ENCODE measurements at regions not wholly inside any gene's neighbourhood (a gene's known extent, or its start where the extent isn't known, plus 50 kb on each side); places are given as distances from the start of the nearest gene placed in this dataset.

GRCh38 chr7:80017101-80017698 is 117.4 kb upstream of the GNAI1 start:
- Histone ChIP-seq H3K36me3 (no peaks in the 10 kb centered on the region), H3K9me3 (no peaks in the 10 kb centered on the region), H3K4me3 (no peak overlapping the region), H3K4me1 (no peaks in the 10 kb centered on the region), H3K27me3 (no peaks in the 10 kb centered on the region), H3K27ac (no peak overlapping the region)
- no peak for DNase-seq (ENCODE audit: low spot score)
- TF ChIP-seq, protein P1, sequence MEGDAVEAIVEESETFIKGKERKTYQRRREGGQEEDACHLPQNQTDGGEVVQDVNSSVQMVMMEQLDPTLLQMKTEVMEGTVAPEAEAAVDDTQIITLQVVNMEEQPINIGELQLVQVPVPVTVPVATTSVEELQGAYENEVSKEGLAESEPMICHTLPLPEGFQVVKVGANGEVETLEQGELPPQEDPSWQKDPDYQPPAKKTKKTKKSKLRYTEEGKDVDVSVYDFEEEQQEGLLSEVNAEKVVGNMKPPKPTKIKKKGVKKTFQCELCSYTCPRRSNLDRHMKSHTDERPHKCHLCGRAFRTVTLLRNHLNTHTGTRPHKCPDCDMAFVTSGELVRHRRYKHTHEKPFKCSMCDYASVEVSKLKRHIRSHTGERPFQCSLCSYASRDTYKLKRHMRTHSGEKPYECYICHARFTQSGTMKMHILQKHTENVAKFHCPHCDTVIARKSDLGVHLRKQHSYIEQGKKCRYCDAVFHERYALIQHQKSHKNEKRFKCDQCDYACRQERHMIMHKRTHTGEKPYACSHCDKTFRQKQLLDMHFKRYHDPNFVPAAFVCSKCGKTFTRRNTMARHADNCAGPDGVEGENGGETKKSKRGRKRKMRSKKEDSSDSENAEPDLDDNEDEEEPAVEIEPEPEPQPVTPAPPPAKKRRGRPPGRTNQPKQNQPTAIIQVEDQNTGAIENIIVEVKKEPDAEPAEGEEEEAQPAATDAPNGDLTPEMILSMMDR (IDR thresholded peaks at IDR 0.05), result no peak

GRCh38 chr7:80014511-80014910 is 120.1 kb upstream of the GNAI1 start:
- H3K9me3 ChIP-seq, result no peaks in the 10 kb centered on the region
- H3K4me1 ChIP-seq, result no peaks in the 10 kb centered on the region
- no peak overlapping the region for H3K4me3 ChIP-seq
- H3K36me3 ChIP-seq, result no peaks in the 10 kb centered on the region
- DNase-seq (ENCODE audit: low spot score), result no peak
- H3K27ac ChIP-seq, result no peak overlapping the region
- no peaks in the 10 kb centered on the region for H3K27me3 ChIP-seq
- TF ChIP-seq, protein P1 (IDR thresholded peaks at IDR 0.05), result no peak

- Histone ChIP-seq H3K36me3 (no peaks in the 10 kb centered on the region), H3K4me3 (no peak overlapping the region), H3K9me3 (no peaks in the 10 kb centered on the region), H3K27me3 (no peaks in the 10 kb centered on the region), H3K27ac (no peak overlapping the region), H3K4me1 (no peaks in the 10 kb centered on the region)
- DNase-seq (ENCODE audit: low spot score), result no peak
- TF ChIP-seq, protein P1 (IDR thresholded peaks at IDR 0.05), result no peak
These were observed 126.6 kb upstream of the GNAI1 start for GRCh38 chr7:80008039-80008438.

DNA sequence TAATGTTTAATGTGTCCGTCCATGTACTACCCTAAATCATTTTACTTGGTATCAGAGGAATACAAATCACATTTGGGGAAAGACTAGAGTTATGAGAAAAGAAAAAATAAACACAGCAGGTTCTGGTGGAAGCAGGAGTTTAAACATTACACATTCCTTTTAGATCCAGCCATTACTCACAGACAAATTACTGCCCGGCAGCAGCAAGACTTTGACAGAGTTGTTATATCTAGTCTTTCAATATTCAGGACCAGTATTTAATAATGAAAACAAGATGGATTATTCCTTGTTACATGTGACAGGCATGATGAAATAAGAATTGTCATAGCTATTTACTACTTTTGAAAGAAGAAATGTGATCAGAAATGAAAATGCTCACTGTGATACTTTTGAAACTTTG is 131.8 kb upstream of the GNAI1 start:
- Histone ChIP-seq H3K9me3 (no peaks in the 10 kb centered on the region), H3K4me3 (no peak overlapping the region), H3K36me3 (no peaks in the 10 kb centered on the region), H3K27me3 (no peaks in the 10 kb centered on the region), H3K4me1 (no peaks in the 10 kb centered on the region), H3K27ac (no peak overlapping the region)
- TF ChIP-seq, protein P1 (IDR thresholded peaks at IDR 0.05), result no peak
- no peak for DNase-seq (ENCODE audit: low spot score)

DNA sequence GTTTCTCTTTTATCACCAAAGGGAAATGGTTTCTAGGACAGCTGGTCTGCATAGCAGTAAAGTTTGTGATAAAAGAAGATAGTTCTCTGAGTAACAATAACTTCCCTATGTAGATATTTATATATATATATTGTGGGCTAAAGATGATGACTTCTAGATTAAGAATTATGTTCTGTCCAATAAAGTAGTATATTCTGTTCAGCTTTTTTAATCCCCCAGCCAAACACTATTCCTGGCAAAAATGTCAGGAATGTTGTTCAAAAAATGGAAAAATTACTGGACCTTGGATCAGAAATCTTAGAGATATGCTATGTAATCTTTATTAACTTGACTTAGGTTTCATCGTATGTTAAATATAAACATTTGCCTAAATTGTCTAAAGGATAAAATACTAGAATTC is 136.3 kb upstream of the GNAI1 start:
- no peaks in the 10 kb centered on the region for H3K36me3 ChIP-seq

More for the DNA sequence above, 136.3 kb upstream of the GNAI1 start:
- no peak overlapping the region for H3K4me3 ChIP-seq
- no peak for DNase-seq (ENCODE audit: low spot score)
- no peak overlapping the region for H3K27ac ChIP-seq
- H3K4me1 ChIP-seq, result no peaks in the 10 kb centered on the region
- no peaks in the 10 kb centered on the region for H3K27me3 ChIP-seq
- TF ChIP-seq, protein P1 (IDR thresholded peaks at IDR 0.05), result no peak
- H3K9me3 ChIP-seq, result no peaks in the 10 kb centered on the region
